Omental fat pad (tissue), 3 donors: ENCODE measurements at regions not wholly inside any gene's neighbourhood (a gene's known extent, or its start where the extent isn't known, plus 50 kb on each side); places are given as distances from the start of the nearest gene placed in this dataset.

Experiments used
- ATAC-seq: fragments of 150-250 bp; one replicate; pipeline ENCODE4 v1.9.1; 2016; ENCODE audit warnings: mild to moderate bottlenecking, moderate library complexity; ENCODE audit not compliant: low FRiP score
- DNase-seq: peaks from one replicate; pipeline ENCODE4 v3.0.0-alpha.2; 2019; ENCODE audit warnings: low spot score
- CTCF ChIP-seq, 3 donors: fragments of 450-650 bp; IDR thresholded peaks; one replicate each; pipeline ENCODE4 v1.5.1; 2016 to 2017; ENCODE audit warnings: antibody characterized with exemption in 3 of 3, mild to moderate bottlenecking in 3 of 3, moderate library complexity in 2 of 3

DNA sequence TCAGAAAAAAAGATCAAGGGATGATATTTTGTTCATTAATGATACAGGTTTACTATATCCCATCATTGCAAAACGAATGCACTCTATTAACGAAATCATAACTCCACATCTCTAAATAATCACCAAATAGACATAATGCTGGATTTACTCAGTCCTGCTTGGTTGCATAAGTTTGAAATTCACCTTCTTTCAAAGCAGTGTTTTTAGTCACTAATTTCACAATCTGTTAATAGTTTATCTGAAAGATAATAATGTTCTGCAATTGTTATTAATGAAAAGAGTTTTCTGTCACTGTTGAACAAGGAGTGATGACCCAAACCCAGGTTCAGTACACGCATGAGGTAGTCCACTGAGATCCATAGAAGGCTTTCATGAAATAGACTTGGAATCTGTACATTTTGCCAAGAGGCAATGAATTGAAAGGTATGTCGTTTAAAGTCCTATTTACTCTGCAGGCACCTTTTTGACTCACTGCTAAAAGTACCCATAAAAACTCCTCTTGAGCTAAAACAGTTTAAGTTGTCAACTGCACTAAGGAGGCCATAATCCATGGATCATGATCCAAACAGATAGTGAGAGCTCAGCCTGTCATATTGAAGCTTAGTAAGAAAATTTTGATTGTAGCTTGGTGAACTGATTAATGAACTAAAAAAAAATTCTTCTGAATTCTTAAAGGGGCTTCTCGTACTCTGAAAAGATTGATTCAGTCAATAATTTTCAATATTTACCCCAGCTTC, 75.6 kb upstream of the MBNL1 start:
- TF ChIP-seq CTCF (IDR thresholded peaks at IDR 0.05), result no peak
- ATAC-seq (peak; percentile 50), DNase-seq (no peak)

- ATAC-seq, result no peak
- no peak for DNase-seq
- no peak for TF ChIP-seq CTCF (IDR thresholded peaks at IDR 0.05)
Observed at GRCh38 chr3:152193673-152194267, 75.0 kb upstream of the MBNL1 start.

DNA sequence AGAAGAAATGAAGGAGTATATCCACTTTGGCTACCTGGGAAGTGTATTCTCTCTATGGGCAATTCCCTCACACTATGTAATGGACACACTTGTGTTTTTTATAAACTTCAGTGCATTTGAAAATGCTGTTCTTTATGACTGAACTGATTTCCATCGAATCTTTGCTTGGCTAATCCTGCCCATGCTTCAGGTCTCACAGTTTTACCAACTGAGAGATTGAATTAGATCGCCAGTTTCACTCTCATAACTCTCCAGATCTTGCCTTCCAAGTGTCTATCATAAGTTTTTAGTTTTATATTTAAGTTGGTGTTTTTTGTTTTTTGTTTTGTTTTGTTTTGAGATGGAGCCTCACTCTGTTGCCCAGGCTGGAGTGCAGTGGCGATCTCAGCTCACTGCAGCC, 73.5 kb upstream of the MBNL1 start:
- DNase-seq, result no peak
- no peak for TF ChIP-seq CTCF (IDR thresholded peaks at IDR 0.05)
- no peak for ATAC-seq

DNA sequence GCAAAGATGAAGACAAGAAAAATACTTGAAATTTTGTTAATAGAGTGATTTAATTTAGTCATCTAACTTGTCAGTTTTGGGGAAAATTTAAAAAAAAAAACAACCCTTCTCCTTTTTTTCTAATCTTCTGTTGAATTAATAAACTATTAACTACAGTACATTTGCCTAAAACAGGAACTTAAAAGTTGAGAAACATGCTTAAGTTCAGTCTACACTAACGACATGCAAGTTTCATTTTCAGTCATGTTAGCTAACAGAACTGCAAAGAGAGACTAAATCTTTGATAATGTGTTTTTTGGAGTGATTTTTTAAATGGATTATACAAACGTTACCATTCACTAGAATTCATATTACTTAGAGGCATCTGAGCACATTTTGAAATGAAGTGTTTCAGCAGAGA, 71.9 kb upstream of the MBNL1 start:
- no peak for ATAC-seq
- no peak for TF ChIP-seq CTCF (IDR thresholded peaks at IDR 0.05)

DNA sequence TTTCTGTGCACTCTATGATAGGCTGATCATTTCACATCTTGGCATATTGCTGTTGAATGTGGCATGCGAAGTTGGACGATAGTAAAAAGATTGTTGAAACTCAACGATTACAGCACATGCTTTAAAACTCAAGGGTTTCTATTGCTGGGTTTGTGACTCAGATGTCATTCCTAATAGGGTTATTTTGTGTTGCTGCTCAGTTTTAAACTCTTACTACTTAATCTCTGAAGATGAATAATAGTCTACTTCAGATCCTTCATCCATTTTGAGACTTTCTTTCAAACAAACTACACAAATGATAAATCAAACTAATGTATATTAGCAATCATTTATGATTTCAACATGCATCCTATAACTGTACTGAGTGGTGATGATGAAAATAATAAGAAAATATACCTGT, 71.3 kb upstream of the MBNL1 start:
- no peak for ATAC-seq
- no peak for TF ChIP-seq CTCF (IDR thresholded peaks at IDR 0.05)
- DNase-seq, result no peak

More for the DNA sequence above, 71.9 kb upstream of the MBNL1 start:
- DNase-seq, result no peak

GRCh38 chr3:152197937-152198336, 70.8 kb upstream of the MBNL1 start:
- no peak for DNase-seq
- no peak for TF ChIP-seq CTCF (IDR thresholded peaks at IDR 0.05)
- no peak for ATAC-seq

DNA sequence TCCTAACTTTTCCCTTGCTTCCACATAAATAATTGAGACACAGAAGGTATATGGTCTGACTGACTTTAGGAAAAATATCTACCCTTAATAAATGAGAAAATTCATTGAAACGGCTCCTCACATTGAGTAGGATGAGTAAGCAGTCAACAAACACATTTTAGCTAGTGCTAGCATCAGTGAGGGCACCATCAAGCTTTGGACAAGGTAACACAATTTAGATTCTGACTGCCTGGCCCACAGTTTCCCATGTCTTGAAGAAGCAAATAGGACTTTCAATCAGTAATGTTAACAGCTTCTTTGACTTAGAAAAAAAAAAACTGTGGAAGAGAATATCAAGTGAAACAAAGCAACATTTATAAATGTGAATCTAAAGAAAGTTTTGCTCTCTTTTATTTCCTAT, 70.1 kb upstream of the MBNL1 start:
- no peak for TF ChIP-seq CTCF (IDR thresholded peaks at IDR 0.05)

More for the DNA sequence above, 70.1 kb upstream of the MBNL1 start:
- DNase-seq (no peak), ATAC-seq (no peak)
